ENCODE measurements at regions not wholly inside any gene's neighbourhood (a gene's known extent, or its start where the extent isn't known, plus 50 kb on each side); places are given as distances from the start of the nearest gene placed in this dataset.
"Not testable (repeated sequence)": the region's sequence is repeated elsewhere in the genome, so short reads cannot be mapped to it uniquely, and the experiment has no call there.

- DNase-seq (ENCODE audit: low read depth in 4 of 4, low spot score in 3 of 4) = no peak
These were observed 121.2 kb upstream of the RANBP3L start for GRCh38 chr5:36422952-36423351.

- no peak for DNase-seq (ENCODE audit: low read depth in 4 of 4, low spot score in 3 of 4)
These were observed 122.0 kb upstream of the RANBP3L start for GRCh38 chr5:36423578-36424307.

DNA sequence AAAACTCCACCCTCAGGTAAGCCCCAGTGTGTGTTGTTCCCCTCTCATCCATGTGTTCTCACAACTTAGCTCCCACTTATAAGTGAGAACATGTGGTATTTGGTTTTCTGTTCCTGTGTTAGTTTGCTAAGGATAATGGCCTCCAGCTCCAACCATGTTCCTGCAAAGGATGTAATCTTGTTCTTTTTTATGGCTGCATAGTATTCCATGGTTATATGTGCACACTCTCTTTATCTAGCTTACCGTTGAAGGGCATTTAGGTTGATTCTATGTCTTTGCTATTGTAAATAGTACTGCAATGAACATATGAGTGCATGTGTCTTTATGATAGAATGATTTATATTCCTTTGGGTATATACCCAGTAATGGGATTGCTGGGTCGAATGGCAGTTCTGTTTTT lies 124.4 kb upstream of the RANBP3L start:
- not testable (repeated sequence) for DNase-seq (ENCODE audit: low read depth in 4 of 4, low spot score in 3 of 4)

DNA sequence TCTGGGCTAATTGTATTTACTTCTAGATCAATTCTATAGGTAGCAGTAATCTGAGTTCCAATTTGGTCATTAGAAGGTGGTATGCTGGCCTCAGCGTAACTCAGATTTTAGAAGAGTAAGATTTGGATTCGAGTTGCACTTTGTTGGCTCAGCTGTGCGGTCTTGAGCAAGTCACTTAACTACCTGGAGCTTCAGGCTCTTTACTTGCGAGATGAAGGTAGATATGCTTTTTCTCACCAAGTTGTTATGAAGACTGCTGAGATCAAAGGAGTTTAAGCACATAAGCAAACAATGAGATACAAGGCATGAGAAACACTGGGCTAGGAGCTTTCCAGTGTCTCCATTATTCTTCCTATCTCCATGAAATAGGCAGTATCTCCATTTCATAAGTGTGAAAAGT lies 133.8 kb upstream of the RANBP3L start:
- no peak for DNase-seq (ENCODE audit: low read depth in 4 of 4, low spot score in 3 of 4)

GRCh38 chr5:36436306-36436705 lies 134.6 kb upstream of the RANBP3L start:
- no peak for DNase-seq (ENCODE audit: low read depth in 4 of 4, low spot score in 3 of 4)

DNA sequence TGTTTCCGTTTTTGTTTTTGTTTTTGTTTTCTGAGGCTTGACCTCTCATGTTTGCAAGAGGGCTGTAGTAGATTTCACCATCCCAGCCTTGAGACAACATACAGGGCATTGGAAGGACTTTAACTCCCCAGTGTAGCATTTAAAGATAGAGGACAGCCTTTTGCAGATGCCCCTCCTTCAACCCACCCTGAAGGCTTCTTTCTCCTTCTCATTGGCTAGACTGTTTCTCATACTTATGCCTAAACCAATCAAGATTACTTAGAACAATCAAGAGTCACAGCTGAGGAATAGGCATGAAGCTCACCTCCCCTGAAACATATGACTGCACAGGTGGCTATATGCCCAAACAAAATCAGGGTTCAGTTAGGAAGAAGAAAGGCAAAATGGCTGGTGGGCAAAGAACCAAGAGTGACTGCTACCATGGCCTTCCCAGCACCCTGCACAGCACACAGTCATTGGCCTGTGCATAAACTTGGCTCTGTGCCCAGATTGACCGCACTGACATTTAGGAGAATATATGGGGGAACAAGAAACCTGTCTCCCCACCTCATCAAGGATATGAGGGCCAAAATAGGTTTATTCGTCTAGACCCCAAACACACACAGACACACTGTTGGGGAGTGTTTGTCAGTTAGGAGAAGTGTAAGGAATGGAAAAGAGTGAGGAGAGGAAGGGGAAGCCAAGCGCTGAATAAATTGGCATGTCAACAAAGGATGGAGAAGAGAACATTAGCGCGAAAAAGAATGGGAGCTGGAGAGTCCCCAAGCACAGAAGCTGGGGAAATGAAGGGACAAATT lies 137.3 kb upstream of the RANBP3L start:
- DNase-seq (ENCODE audit: low read depth in 4 of 4, low spot score in 3 of 4) = no peak

- no peak for DNase-seq (ENCODE audit: low read depth in 4 of 4, low spot score in 3 of 4)
These were observed 138.6 kb upstream of the RANBP3L start for GRCh38 chr5:36440300-36440699.

GRCh38 chr5:36441280-36441679 lies 139.6 kb upstream of the RANBP3L start:
- no peak for DNase-seq (ENCODE audit: low read depth in 4 of 4, low spot score in 3 of 4)

DNA sequence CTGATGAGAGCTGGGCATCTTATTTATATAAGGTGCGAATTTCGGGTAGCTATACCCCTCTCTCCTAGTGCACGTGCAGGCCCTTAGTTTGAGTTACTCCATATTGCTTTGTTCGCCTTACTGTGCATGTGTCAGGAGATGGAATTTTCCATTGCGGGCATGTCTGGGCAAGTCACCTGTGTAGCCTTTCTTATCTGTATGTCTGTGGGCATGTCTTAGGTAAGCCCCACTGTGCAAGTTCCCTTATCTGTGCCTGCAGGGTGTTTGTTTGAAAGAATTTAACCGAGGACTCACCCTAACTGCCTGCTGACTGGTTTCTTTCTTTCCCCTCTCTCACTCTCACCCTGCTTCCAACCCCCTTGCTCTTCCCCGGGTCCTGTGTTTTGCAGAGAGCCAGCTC lies 140.7 kb upstream of the RANBP3L start:
- no peak for DNase-seq (ENCODE audit: low read depth in 4 of 4, low spot score in 3 of 4)

- no peak for DNase-seq (ENCODE audit: low read depth in 4 of 4, low spot score in 3 of 4)
These were observed 141.1 kb upstream of the RANBP3L start for GRCh38 chr5:36442796-36443195.

DNA sequence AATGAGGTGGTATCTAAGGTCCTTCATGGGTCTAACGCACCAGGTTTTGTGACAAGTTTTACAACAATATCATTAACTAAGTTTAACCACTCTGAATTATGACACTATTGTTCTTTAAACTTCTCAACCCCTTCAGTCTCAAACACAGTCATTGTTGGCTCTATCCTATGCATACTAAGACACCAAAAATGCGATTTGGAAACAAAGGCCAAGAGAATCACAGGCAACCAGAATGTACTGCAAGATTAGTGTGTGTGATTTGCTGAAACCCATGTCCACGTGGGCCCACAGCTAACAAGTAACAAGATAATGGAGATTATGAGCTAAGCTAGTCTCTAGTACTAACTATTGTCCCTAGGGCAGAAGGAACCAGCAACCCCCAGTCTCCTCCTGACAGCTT lies 142.2 kb upstream of the RANBP3L start:
- DNase-seq (ENCODE audit: low read depth in 4 of 4, low spot score in 3 of 4) = no peak

GRCh38 chr5:36444582-36445418 lies 143.1 kb upstream of the RANBP3L start:
- no peak for DNase-seq (ENCODE audit: low read depth in 4 of 4, low spot score in 3 of 4)

GRCh38 chr5:36447776-36448175 lies 146.1 kb upstream of the RANBP3L start:
- no peak for DNase-seq (ENCODE audit: low read depth in 4 of 4, low spot score in 3 of 4)

DNA sequence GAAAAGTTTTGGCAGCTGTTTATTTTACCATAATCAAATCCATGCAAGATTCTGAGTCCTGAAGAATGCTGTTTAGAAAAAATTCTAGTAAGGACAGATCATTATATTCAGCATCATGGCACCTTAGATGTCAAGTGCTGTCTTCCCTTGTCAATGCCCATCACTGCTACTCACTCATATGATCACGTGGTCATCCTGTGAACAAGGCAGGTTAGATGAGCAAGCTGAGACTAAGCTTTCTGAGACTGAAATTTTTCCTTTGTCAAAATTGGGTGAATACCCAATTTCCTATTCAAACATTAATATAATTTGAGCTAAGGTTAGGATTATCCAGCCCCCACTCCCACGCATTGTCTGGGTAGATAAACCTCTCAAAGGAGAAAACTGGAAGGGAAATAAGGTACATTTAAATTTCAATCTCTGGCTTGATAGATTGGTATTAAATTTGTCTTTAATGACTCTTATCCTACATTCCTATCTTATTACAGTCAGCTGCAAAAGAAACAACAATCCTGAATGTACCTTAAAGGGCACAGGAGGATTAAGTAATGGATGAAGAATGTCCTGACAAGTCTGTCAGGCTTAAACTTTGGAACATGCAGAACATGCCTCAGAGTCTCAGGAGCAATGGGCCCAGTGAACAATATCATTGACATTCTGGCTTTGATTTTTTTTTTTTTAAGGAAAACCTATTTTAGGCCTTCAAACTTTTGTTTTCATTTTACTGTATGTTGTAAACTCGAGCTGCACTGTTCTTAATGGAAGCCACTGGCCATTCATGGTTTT lies 148.7 kb upstream of the RANBP3L start:
- no peak for DNase-seq (ENCODE audit: low read depth in 4 of 4, low spot score in 3 of 4)

DNA sequence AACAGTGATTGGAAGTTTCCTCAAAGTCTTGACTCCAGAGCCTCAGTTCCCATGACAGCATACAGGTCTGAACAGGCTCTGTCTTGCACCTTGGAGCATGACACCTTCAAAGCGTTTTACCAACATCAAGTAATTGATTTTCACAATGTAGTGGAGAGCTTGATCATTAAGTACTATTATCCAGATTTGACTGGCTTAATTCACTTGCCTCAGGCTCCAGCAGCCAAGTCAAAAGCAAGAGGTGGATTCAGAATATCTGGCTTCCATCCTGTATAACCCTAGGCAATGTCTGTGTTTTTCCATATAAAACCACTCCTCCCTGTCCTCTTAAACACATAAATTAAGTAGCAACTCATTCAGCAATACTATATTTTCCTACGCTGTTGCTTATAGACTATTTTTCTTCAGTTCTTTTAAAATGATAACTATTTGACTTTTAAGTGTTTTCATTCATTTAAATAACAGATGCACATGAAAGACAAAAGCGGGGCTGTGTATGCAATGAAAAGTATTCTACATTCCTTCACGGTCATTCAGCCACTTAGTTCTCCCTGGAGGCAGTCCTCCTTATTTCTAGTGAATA lies 150.8 kb upstream of the RANBP3L start:
- no peak for DNase-seq (ENCODE audit: low read depth in 4 of 4, low spot score in 3 of 4)

DNA sequence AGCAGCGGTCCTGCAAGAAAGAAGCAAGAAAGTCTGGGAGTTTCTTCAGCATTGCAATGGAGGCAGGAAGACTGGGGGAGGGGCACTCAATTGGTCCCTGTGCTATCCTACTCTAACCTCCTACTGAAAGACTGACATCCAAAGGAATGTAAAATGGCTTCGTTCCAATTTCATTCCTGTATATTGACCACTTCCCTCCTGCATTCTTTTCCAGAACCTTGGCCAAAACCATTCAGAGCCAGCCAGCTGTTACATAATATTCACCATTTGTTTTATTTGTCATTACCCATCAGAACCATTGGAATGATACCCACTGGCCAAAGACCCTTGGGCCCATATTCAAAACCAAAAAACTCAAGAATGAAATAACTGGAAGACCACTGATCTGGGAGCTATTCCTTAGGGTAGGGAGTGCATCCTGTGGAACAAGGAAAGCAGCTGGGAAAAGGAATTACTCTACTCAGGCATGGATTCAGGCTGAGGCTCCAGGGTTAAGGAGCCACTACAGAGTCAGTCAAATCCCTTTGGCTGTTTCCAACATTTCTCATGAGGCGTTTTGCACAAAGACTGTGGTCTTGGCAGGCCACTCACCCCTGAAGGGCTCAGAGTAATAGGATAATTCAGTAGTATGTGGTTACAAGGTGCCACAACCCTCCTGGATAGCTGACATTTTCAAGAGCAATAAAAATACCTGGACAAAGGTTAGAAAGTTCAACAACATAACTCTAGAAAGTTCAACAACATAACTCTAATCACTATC lies 148.7 kb upstream of the SLC1A3 start:
- DNase-seq (ENCODE audit: low read depth in 4 of 4, low spot score in 3 of 4) = no peak

DNA sequence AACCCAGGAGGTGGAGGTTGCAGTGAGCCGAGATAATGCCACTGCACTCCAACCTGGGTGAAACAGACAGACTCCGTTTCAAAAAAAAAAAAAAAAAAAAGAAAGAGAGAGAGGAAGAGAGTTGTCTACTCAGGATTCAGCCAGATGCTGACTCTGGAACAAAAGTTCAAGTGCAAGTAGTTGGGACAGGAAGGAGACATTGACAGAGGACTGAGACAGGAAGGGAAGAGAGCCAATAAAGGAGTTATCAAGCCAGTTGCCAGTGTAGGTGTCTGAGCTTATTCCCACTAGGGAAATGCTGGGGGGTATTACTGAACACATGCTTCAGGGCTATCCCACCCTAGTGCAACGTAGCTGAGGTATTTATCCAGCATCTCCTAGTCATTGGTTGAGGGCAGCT lies 147.7 kb upstream of the SLC1A3 start:
- no peak for DNase-seq (ENCODE audit: low read depth in 4 of 4, low spot score in 3 of 4)

- DNase-seq (ENCODE audit: low read depth in 4 of 4, low spot score in 3 of 4) = no peak
These were observed 146.9 kb upstream of the SLC1A3 start for GRCh38 chr5:36459176-36460135.
